HEK293 (cell line): ENCODE measurements at regions not wholly inside any gene's neighbourhood (a gene's known extent, or its start where the extent isn't known, plus 50 kb on each side); places are given as distances from the start of the nearest gene placed in this dataset.
A peak's percentile ranks its signal among the peaks of the same experiment; 100 is the strongest.

ENCODE experiments used
- CTCF ChIA-PET: fragments of 350-600 bp; formaldehyde crosslinking; extraction: SDS; loops from one replicate; lab custom pipeline; 2021; ENCODE audit warnings: antibody characterized with exemption; lab: Yijun Ruan, JAX
- POLR2A ChIA-PET: fragments of 300-600 bp; formaldehyde crosslinking; extraction: SDS; loops from one replicate; lab custom pipeline; 2020; ENCODE audit warnings: antibody characterized with exemption, inconsistent platforms; lab: Yijun Ruan, JAX
- H3K27ac ChIP-seq: fragments of 200-500 bp; sonication (Bioruptor generic); 2 replicates; pipeline ENCODE4 v1.5.1; 2014; ENCODE audit warnings: low read depth, low read length, control low read depth, inconsistent platforms; ENCODE audit errors: extremely low read depth
- H3K36me3 ChIP-seq, 2 experiments: fragments of 200-500 bp in 1 of 2; sonication (Bioruptor generic) in 1 of 2; 1 replicate in 1 of 2; 2 replicates in 1 of 2; pipeline ENCODE4 v1.5.1; 2014 to 2017; ENCODE audit warnings: inconsistent platforms in 2 of 2, low read length in 2 of 2; ENCODE audit not compliant: control insufficient read depth in 2 of 2, insufficient read depth in 1 of 2
- H3K4me1 ChIP-seq: fragments of 200-500 bp; sonication (Bioruptor generic); 2 replicates; pipeline ENCODE4 v1.5.1; 2014; ENCODE audit warnings: mild to moderate bottlenecking, low read length, inconsistent platforms; ENCODE audit not compliant: control insufficient read depth, insufficient read depth
- H3K4me3 ChIP-seq: 2 replicates; pipeline ENCODE4 v1.5.1; 2011; ENCODE audit warnings: low read depth, mild to moderate bottlenecking, control low read depth, low read length, moderate library complexity
- H3K9me3 ChIP-seq: fragments of 200-500 bp; sonication (Bioruptor generic); 2 replicates; pipeline ENCODE4 v1.5.1; 2014; ENCODE audit warnings: low read depth, low read length, inconsistent platforms; ENCODE audit not compliant: control insufficient read depth, insufficient read depth
- BCL11B ChIP-seq: fragments of 450-650 bp; formaldehyde crosslinking; IDR thresholded peaks from 2 replicates; pipeline ENCODE4 v1.5.1; 2016; ENCODE audit warnings: low read depth, missing biosample characterization, missing genetic modification characterization
- EGR2 ChIP-seq: fragments of 450-650 bp; formaldehyde crosslinking; IDR thresholded peaks from 2 replicates; pipeline ENCODE4 v1.5.1; 2016; ENCODE audit warnings: low read depth, missing biosample characterization, missing genetic modification characterization
- KLF16 ChIP-seq: fragments of 450-650 bp; formaldehyde crosslinking; IDR thresholded peaks from 2 replicates; pipeline ENCODE4 v1.5.1; 2017; ENCODE audit warnings: missing biosample characterization, missing genetic modification characterization
- KLF17 ChIP-seq: fragments of 450-650 bp; formaldehyde crosslinking; IDR thresholded peaks from 2 replicates; pipeline ENCODE4 v1.5.1; 2016; ENCODE audit warnings: missing biosample characterization, missing genetic modification characterization
- SALL2 ChIP-seq: fragments of 450-650 bp; formaldehyde crosslinking; IDR thresholded peaks from 2 replicates; pipeline ENCODE4 v1.5.0; 2017; ENCODE audit warnings: missing biosample characterization, mild to moderate bottlenecking, missing genetic modification characterization, borderline replicate concordance
- ZBTB48 ChIP-seq: fragments of 450-650 bp; formaldehyde crosslinking; IDR thresholded peaks from 2 replicates; pipeline ENCODE4 v1.5.1; 2016; ENCODE audit warnings: missing biosample characterization, missing genetic modification characterization
- ZBTB49 ChIP-seq: fragments of 450-650 bp; formaldehyde crosslinking; IDR thresholded peaks from 2 replicates; pipeline ENCODE4 v1.5.1; 2016; ENCODE audit warnings: missing biosample characterization, missing genetic modification characterization, low read depth
- ZFP37 ChIP-seq: fragments of 450-650 bp; formaldehyde crosslinking; IDR thresholded peaks from 2 replicates; pipeline ENCODE4 v1.5.1; 2016; ENCODE audit warnings: missing biosample characterization, missing genetic modification characterization
- ZFP41 ChIP-seq: fragments of 450-650 bp; formaldehyde crosslinking; IDR thresholded peaks from 2 replicates; pipeline ENCODE4 v1.5.1; 2016; ENCODE audit warnings: missing biosample characterization, missing genetic modification characterization, borderline replicate concordance
- ZNF112 ChIP-seq: fragments of 450-650 bp; formaldehyde crosslinking; IDR thresholded peaks from 2 replicates; pipeline ENCODE4 v1.5.0; 2017; ENCODE audit warnings: missing biosample characterization, missing genetic modification characterization
- ZNF18 ChIP-seq: fragments of 450-650 bp; formaldehyde crosslinking; IDR thresholded peaks from 2 replicates; pipeline ENCODE4 v1.5.1; 2016; ENCODE audit warnings: missing biosample characterization, missing genetic modification characterization
- ZNF266 ChIP-seq: fragments of 450-650 bp; formaldehyde crosslinking; IDR thresholded peaks from 2 replicates; pipeline ENCODE4 v1.5.1; 2016; ENCODE audit warnings: missing biosample characterization, missing genetic modification characterization, low read depth
- ZNF335 ChIP-seq: fragments of 450-650 bp; formaldehyde crosslinking; conservative IDR thresholded peaks from 2 replicates; pipeline ENCODE4 v1.5.1; 2016; ENCODE audit warnings: missing biosample characterization, missing genetic modification characterization
- ZNF398 ChIP-seq: fragments of 450-650 bp; formaldehyde crosslinking; IDR thresholded peaks from 2 replicates; pipeline ENCODE4 v1.5.1; 2017; ENCODE audit warnings: missing biosample characterization, missing genetic modification characterization
- ZNF529 ChIP-seq: fragments of 450-650 bp; formaldehyde crosslinking; IDR thresholded peaks from 2 replicates; pipeline ENCODE4 v1.5.1; 2017; ENCODE audit warnings: missing genetic modification characterization, missing biosample characterization; ENCODE audit not compliant: insufficient replicate concordance
- ZNF544 ChIP-seq: fragments of 450-650 bp; formaldehyde crosslinking; IDR thresholded peaks from 2 replicates; pipeline ENCODE4 v1.5.0; 2017; ENCODE audit warnings: missing biosample characterization, missing genetic modification characterization
- ZNF555 ChIP-seq: fragments of 450-650 bp; formaldehyde crosslinking; conservative IDR thresholded peaks from 2 replicates; pipeline ENCODE4 v1.5.1; 2017; ENCODE audit warnings: missing biosample characterization, mild to moderate bottlenecking, missing genetic modification characterization, inconsistent platforms
- ZNF610 ChIP-seq: fragments of 450-650 bp; formaldehyde crosslinking; IDR thresholded peaks from 2 replicates; pipeline ENCODE4 v1.5.1; 2016; ENCODE audit warnings: missing biosample characterization, missing genetic modification characterization, borderline replicate concordance
- ZNF692 ChIP-seq: fragments of 450-650 bp; formaldehyde crosslinking; IDR thresholded peaks from 2 replicates; pipeline ENCODE4 v1.5.1; 2016; ENCODE audit warnings: missing biosample characterization, missing genetic modification characterization
- ZNF776 ChIP-seq: fragments of 450-650 bp; formaldehyde crosslinking; IDR thresholded peaks from 2 replicates; pipeline ENCODE4 v1.5.0; 2017; ENCODE audit warnings: missing biosample characterization, missing genetic modification characterization, borderline replicate concordance
- TF ChIP-seq, protein P1 (sequence below): fragments of 450-650 bp; formaldehyde crosslinking; IDR thresholded peaks from 2 replicates; pipeline ENCODE4 v1.5.1; 2016; ENCODE audit warnings: missing biosample characterization, missing genetic modification characterization, borderline replicate concordance

DNA sequence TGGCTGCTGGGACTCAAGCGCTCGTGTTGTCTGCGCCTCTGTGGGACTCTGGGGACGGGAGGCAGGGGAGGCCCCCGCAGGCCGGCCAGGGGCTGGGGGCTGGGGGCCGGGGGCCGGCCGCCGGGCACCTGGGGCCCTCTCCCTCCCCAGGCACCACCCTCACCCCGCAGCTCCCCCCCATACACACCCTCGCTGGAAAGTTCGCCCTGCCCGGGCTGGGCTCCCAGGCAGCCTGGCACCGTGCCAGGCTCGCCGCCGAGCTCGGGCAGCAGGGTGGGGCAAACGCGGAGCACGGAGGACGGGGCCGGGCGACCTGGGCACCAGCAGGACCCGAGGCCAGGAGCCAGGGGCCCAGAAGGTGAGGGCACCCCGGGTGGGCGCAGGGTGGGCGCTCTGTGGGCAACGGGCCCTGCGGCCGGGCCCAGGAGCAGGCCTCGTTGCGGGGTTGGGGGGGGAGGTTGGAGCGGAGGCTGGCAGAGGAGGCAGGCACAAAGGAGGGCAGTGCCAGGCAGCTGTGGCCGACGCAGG, 76.7 kb upstream of the WNT7B start:
- CTCF ChIA-PET, result interaction anchor here (0.6 to 3.1 kb wide), 4 partner anchors 14 to 71 kb away, joined by 3 to 19 read pairs (median 3); no protein-coding TSS in a partner anchor
- peak overlapping the region; percentile 74 for H3K4me3 ChIP-seq
- H3K9me3 ChIP-seq, result no peaks in the 10 kb centered on the region
- POLR2A ChIA-PET, result interaction anchor here (0.6 to 6.2 kb wide), 9 partner anchors 11 to 57 kb away, joined by 3 to 42 read pairs (median 7); no protein-coding TSS in a partner anchor
- peak overlapping the region; percentile 100 for H3K27ac ChIP-seq
- H3K36me3 ChIP-seq, result no peaks in the 10 kb centered on the region
- peaks cover 16% of the 10 kb centered on the region for H3K4me1 ChIP-seq
- TF ChIP-seq BCL11B (tag by site-specific recombination), result peak; percentile 69; the same call in 1 of the 2 replicates
- peak; percentile 64 for TF ChIP-seq ZNF692 (tag by site-specific recombination)
- peak; percentile 97 for TF ChIP-seq ZNF398
- peak; percentile 74; the same call in 1 of the 2 replicates for TF ChIP-seq SALL2
- TF ChIP-seq ZNF335 (tag by site-specific recombination), result peak; percentile 2; the same call in 1 of the 2 replicates
- no peak for TF ChIP-seq ZBTB49 (tag by site-specific recombination)
- TF ChIP-seq, protein P1, sequence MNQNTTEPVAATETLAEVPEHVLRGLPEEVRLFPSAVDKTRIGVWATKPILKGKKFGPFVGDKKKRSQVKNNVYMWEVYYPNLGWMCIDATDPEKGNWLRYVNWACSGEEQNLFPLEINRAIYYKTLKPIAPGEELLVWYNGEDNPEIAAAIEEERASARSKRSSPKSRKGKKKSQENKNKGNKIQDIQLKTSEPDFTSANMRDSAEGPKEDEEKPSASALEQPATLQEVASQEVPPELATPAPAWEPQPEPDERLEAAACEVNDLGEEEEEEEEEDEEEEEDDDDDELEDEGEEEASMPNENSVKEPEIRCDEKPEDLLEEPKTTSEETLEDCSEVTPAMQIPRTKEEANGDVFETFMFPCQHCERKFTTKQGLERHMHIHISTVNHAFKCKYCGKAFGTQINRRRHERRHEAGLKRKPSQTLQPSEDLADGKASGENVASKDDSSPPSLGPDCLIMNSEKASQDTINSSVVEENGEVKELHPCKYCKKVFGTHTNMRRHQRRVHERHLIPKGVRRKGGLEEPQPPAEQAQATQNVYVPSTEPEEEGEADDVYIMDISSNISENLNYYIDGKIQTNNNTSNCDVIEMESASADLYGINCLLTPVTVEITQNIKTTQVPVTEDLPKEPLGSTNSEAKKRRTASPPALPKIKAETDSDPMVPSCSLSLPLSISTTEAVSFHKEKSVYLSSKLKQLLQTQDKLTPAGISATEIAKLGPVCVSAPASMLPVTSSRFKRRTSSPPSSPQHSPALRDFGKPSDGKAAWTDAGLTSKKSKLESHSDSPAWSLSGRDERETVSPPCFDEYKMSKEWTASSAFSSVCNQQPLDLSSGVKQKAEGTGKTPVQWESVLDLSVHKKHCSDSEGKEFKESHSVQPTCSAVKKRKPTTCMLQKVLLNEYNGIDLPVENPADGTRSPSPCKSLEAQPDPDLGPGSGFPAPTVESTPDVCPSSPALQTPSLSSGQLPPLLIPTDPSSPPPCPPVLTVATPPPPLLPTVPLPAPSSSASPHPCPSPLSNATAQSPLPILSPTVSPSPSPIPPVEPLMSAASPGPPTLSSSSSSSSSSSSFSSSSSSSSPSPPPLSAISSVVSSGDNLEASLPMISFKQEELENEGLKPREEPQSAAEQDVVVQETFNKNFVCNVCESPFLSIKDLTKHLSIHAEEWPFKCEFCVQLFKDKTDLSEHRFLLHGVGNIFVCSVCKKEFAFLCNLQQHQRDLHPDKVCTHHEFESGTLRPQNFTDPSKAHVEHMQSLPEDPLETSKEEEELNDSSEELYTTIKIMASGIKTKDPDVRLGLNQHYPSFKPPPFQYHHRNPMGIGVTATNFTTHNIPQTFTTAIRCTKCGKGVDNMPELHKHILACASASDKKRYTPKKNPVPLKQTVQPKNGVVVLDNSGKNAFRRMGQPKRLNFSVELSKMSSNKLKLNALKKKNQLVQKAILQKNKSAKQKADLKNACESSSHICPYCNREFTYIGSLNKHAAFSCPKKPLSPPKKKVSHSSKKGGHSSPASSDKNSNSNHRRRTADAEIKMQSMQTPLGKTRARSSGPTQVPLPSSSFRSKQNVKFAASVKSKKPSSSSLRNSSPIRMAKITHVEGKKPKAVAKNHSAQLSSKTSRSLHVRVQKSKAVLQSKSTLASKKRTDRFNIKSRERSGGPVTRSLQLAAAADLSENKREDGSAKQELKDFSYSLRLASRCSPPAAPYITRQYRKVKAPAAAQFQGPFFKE, result 0 out of 2 replicates have a peak, but pooled peaks have one; percentile 57
- TF ChIP-seq ZNF610 (tag by site-specific recombination), result 0 out of 2 replicates have a peak, but pooled peaks have one; percentile 67
- TF ChIP-seq ZFP41 (tag by site-specific recombination), result no peak
- TF ChIP-seq ZNF555 (tag by site-specific recombination), result no peak
- TF ChIP-seq ZNF529 (tag by site-specific recombination), result peak; percentile 22
- peak; percentile 71 for TF ChIP-seq ZFP37 (tag by site-specific recombination)
- peak; percentile 43; the same call in 1 of the 2 replicates for TF ChIP-seq KLF16 (tag by site-specific recombination)
- TF ChIP-seq ZNF266, result no peak
- no peak for TF ChIP-seq ZNF18 (tag by site-specific recombination)
- 0 out of 2 replicates have a peak, but pooled peaks have one; percentile 40 for TF ChIP-seq EGR2 (tag by site-specific recombination)
- peak; percentile 85 for TF ChIP-seq ZNF112
- peak; percentile 65 for TF ChIP-seq KLF17
- TF ChIP-seq ZBTB48 (tag by site-specific recombination), result peak; percentile 52
- TF ChIP-seq ZNF544 (tag by site-specific recombination), result no peak; the same call in 1 of the 2 replicates
- TF ChIP-seq ZNF776 (tag by site-specific recombination), result peak; percentile 97
